Uterus (tissue), 2 donors: ENCODE measurements at regions not wholly inside any gene's neighbourhood (a gene's known extent, or its start where the extent isn't known, plus 50 kb on each side); places are given as distances from the start of the nearest gene placed in this dataset.

Experiments used
- CTCF ChIP-seq, 4 experiments: fragments of 200-600 bp in 2 of 4; fragments of 450-650 bp in 2 of 4; sonication (generic) in 2 of 4; IDR thresholded peaks; one replicate each; pipeline ENCODE4 v1.5.1; 2016 to 2019; ENCODE audit warnings: antibody characterized with exemption in 4 of 4, mild to moderate bottlenecking in 2 of 4, moderate library complexity in 1 of 4
- POLR2A ChIP-seq, 2 donors: fragments of 450-650 bp; IDR thresholded peaks; one replicate each; pipeline ENCODE4 v1.6.1; 2016; ENCODE audit warnings: antibody characterized with exemption in 2 of 2, mild to moderate bottlenecking in 1 of 2, moderate library complexity in 1 of 2

GRCh38 chr2:47660168-47660567 is 89.4 kb upstream of the KCNK12 start:
- TF ChIP-seq CTCF (IDR thresholded peaks at IDR 0.05) (no peak), POLR2A (IDR thresholded peaks at IDR 0.05) (no peak)
